K562 (cell line): ENCODE measurements at regions not wholly inside any gene's neighbourhood (a gene's known extent, or its start where the extent isn't known, plus 50 kb on each side); places are given as distances from the start of the nearest gene placed in this dataset.

ENCODE experiments used
- ATAC-seq: fragments of 200-7000 bp; cut with Tn5 transposase; 3 replicates; pipeline ENCODE4 v1.9.1; 2020; ENCODE audit warnings: moderate library complexity
- BruUV-seq: library from RNA; stranded (reverse); fragments of 400-500 nt; replicated peaks from 2 replicates; lab custom pipeline; 2021; lab: Mats Ljungman, UMichigan
- CTCF ChIA-PET: fragments of 300-600 bp; formaldehyde crosslinking; extraction: SDS; loops from one replicate; lab custom pipeline; 2021; ENCODE audit warnings: low intra/inter-chr PET ratio; lab: Yijun Ruan, JAX
- POLR2A ChIA-PET: fragments of 300-600, 350-650 bp; sonication (Branson Sonifier 250); formaldehyde crosslinking; extraction: SDS; loops from one replicate; lab custom pipeline; 2021; ENCODE audit warnings: antibody characterized with exemption, inconsistent platforms; lab: Yijun Ruan, JAX
- DNase-seq, 4 experiments: peaks; one replicate each; pipeline versions ENCODE4 v3.0.0 to v3.0.0-alpha.2; 2011 to 2018; ENCODE audit warnings: low spot score in 3 of 4, mixed read lengths in 3 of 4; ENCODE audit errors: extremely low read depth in 1 of 4
- FAIRE-seq: peaks from 2 replicates; lab custom pipeline; 2011; peaks lifted over from hg19 to GRCh38; lab: Jason Lieb, UNC
- H2AFZ ChIP-seq: 2 replicates; pipeline ENCODE4 v1.6.0; 2011; ENCODE audit warnings: low read depth, low read length, control low read depth, inconsistent platforms
- H3K27ac ChIP-seq: fragments of 200-600 bp; 3 replicates; pipeline ENCODE4 v1.8.0; 2011; ENCODE audit warnings: low read depth, mild to moderate bottlenecking, control low read depth, inconsistent platforms, low read length, moderate library complexity, mixed read lengths; ENCODE audit errors: extremely low read depth
- H3K27me3 ChIP-seq, 2 experiments: fragments of 300-600 bp in 1 of 2; 2 replicates in 1 of 2; 3 replicates in 1 of 2; pipeline versions ENCODE4 v1.6.0 to v1.8.0; 2011; ENCODE audit warnings: inconsistent platforms in 2 of 2, low read length in 2 of 2, mild to moderate bottlenecking in 1 of 2, mixed read lengths in 1 of 2, moderate library complexity in 1 of 2; ENCODE audit not compliant: control insufficient read depth in 2 of 2, insufficient read depth in 2 of 2
- H3K36me3 ChIP-seq: fragments of 300-600 bp; 3 replicates; pipeline ENCODE4 v1.8.0; 2011; ENCODE audit warnings: mild to moderate bottlenecking, low read length, inconsistent platforms; ENCODE audit not compliant: control insufficient read depth, insufficient read depth
- H3K4me1 ChIP-seq, 2 experiments: fragments of 200-600 bp in 1 of 2; replicated peaks in 1 of 2; 2 replicates in 1 of 2; 3 replicates in 1 of 2; pipeline versions ENCODE4 v1.5.1 to v1.8.0; 2011; ENCODE audit warnings: inconsistent platforms in 2 of 2, low read length in 2 of 2, mild to moderate bottlenecking in 1 of 2, mixed read lengths in 1 of 2, moderate library complexity in 1 of 2; ENCODE audit not compliant: control insufficient read depth in 2 of 2, insufficient read depth in 2 of 2
- H3K4me2 ChIP-seq: 2 replicates; pipeline ENCODE4 v1.6.1; 2011; ENCODE audit warnings: low read length, control low read depth, inconsistent platforms, mixed read lengths; ENCODE audit not compliant: insufficient read depth
- H3K4me3 ChIP-seq: fragments of 200-600 bp; sonication (generic), shearing (Covaris generic); 2 replicates; pipeline ENCODE4 v1.5.1; 2016; ENCODE audit warnings: control low read depth, inconsistent platforms
- H3K79me2 ChIP-seq: fragments of 200-600 bp; 3 replicates; pipeline ENCODE4 v1.8.0; 2011; ENCODE audit warnings: low read length, inconsistent platforms; ENCODE audit not compliant: control insufficient read depth, insufficient read depth
- H3K9ac ChIP-seq, 2 experiments: 2 replicates each; pipeline versions ENCODE4 v1.6.0 to v1.6.1; 2011; ENCODE audit warnings: low read depth in 2 of 2, low read length in 2 of 2, control low read depth in 1 of 2, inconsistent platforms in 1 of 2, mild to moderate bottlenecking in 1 of 2, mixed read lengths in 1 of 2; ENCODE audit not compliant: insufficient read depth in 1 of 2
- H3K9me1 ChIP-seq: one replicate; pipeline ENCODE4 v1.6.0; 2011; ENCODE audit warnings: inconsistent platforms, mild to moderate bottlenecking, low read length, moderate library complexity; ENCODE audit not compliant: control insufficient read depth, insufficient read depth
- H3K9me3 ChIP-seq: replicated peaks from 2 replicates; pipeline ENCODE4 v1.5.1; 2011; ENCODE audit warnings: low read depth, low read length, inconsistent platforms; ENCODE audit not compliant: control insufficient read depth, insufficient read depth
- H4K20me1 ChIP-seq: replicated peaks from 2 replicates; pipeline ENCODE4 v1.6.1; 2011; ENCODE audit warnings: low read length, inconsistent platforms, mixed read lengths; ENCODE audit not compliant: control insufficient read depth, insufficient read depth
- MEIS2 ChIP-seq: fragments of 450-650 bp; IDR thresholded peaks from 2 replicates; pipeline ENCODE4 v1.6.1; 2014; ENCODE audit warnings: mild to moderate bottlenecking; ENCODE audit not compliant: partially characterized antibody
- POLR2H ChIP-seq: IDR thresholded peaks from 2 replicates; pipeline ENCODE4 v1.6.1; 2016; ENCODE audit warnings: missing genetic modification characterization, low read depth, mild to moderate bottlenecking, control low read depth, missing compliant biosample characterization, moderate library complexity
- RFX1 ChIP-seq: fragments of 450-650 bp; IDR thresholded peaks from 2 replicates; pipeline ENCODE4 v1.6.1; 2016; ENCODE audit warnings: mild to moderate bottlenecking, moderate library complexity
- WGBS: fragments of 100-300 bp; shearing (Covaris generic); methylation state at CpG from one replicate; pipeline ENCODE4 v1.1.6; 2016; ENCODE audit warnings: low coverage, mixed read lengths; ENCODE audit not compliant: insufficient coverage; ENCODE audit errors: missing lambda C conversion rate; 5-methylcytosine and 5-hydroxymethylcytosine counted together
- in situ Hi-C: fragments of 300-500 bp; cut with MboI; formaldehyde crosslinking; loops from 4 replicates; pipeline ENCODE4 v1.15.0; 2018; ENCODE audit warnings: inconsistent platforms, mixed read lengths
- intact Hi-C: fragments of 100-400 bp; cut with micrococcal nuclease; formaldehyde crosslinking; loops from 2 replicates; pipeline ENCODE4 v1.14.2; 2022
- TF ChIP-seq, protein P1 (sequence below): fragments of 450-650 bp; IDR thresholded peaks from 2 replicates; pipeline ENCODE4 v1.6.1; 2016
- TF ChIP-seq, protein P2 (sequence below), 2 experiments: IDR thresholded peaks in 1 of 2; conservative IDR thresholded peaks in 1 of 2; 2 replicates each; pipeline ENCODE4 v1.6.1; 2016; ENCODE audit warnings: low read depth in 2 of 2, mild to moderate bottlenecking in 1 of 2, missing compliant biosample characterization in 1 of 2, missing genetic modification characterization in 1 of 2, moderate library complexity in 1 of 2

DNA sequence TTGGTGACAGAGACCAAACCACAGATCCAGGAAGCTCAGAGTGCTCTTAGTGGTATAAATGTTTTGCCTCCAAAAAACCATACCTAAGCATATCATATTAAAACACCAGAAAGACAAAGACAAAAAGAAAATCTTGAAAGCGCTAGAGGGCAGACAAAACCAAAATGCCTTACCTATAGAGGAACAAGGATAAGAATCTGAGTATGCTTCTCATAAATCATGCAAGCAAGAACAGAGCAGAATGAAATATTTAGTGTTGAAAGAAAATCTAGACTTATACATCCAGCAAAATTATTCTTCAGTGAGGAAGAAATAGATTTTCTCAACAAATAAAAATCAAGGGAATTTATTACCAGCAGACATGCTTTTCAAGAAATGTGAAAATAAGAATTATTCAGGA lies 941.0 kb upstream of the INTU start:
- ChIA-PET POLR2A (no interaction called here), CTCF (interaction anchor here (0.8 kb wide), 1 partner anchor 788 kb away, joined by 4 read pairs; no protein-coding TSS in a partner anchor)
- FAIRE-seq, result no peak
- Histone ChIP-seq H3K9ac (no peak overlapping the region), H3K79me2 (peaks cover 81% of the 10 kb centered on the region), H3K36me3 (peaks cover 68% of the 10 kb centered on the region), H3K4me2 (no peak overlapping the region), H3K9me3 (no peaks in the 10 kb centered on the region), H2AFZ (no peak overlapping the region), H3K4me3 (no peak overlapping the region), H3K9me1 (no peaks in the 10 kb centered on the region), H4K20me1 (no peaks in the 10 kb centered on the region), H3K27ac (no peak overlapping the region), H3K4me1 (no peaks in the 10 kb centered on the region; a peak in 1 of 5 replicates), H3K27me3 (no peaks in the 10 kb centered on the region)
- in situ Hi-C loops, result no loop called here
- intact Hi-C loops, result no loop called here
- BruUV-seq, result no TSS peak
- no peak for DNase-seq
- WGBS, result 44% methylated on average over 1 of the region's 1 CpG
- TF ChIP-seq, protein P1, sequence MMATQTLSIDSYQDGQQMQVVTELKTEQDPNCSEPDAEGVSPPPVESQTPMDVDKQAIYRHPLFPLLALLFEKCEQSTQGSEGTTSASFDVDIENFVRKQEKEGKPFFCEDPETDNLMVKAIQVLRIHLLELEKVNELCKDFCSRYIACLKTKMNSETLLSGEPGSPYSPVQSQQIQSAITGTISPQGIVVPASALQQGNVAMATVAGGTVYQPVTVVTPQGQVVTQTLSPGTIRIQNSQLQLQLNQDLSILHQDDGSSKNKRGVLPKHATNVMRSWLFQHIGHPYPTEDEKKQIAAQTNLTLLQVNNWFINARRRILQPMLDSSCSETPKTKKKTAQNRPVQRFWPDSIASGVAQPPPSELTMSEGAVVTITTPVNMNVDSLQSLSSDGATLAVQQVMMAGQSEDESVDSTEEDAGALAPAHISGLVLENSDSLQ, result peak; percentile 64
- TF ChIP-seq RFX1, result no peak
- TF ChIP-seq, protein P2, sequence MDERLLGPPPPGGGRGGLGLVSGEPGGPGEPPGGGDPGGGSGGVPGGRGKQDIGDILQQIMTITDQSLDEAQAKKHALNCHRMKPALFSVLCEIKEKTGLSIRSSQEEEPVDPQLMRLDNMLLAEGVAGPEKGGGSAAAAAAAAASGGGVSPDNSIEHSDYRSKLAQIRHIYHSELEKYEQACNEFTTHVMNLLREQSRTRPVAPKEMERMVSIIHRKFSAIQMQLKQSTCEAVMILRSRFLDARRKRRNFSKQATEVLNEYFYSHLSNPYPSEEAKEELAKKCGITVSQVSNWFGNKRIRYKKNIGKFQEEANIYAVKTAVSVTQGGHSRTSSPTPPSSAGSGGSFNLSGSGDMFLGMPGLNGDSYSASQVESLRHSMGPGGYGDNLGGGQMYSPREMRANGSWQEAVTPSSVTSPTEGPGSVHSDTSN (CRISPR knock-in tag; IDR thresholded peaks at IDR 0.05; ENCODE audit: low read depth), result no peak
- TF ChIP-seq, protein P2 (tag; conservative IDR thresholded peaks at IDR 0.05; ENCODE audit: low read depth), result peak; percentile 69
- TF ChIP-seq POLR2H (tag), result peak; percentile 29; the same call in 1 of the 2 replicates
- TF ChIP-seq MEIS2, result peak; percentile 69
- ATAC-seq, result no peak; the same call in 2 of the 3 replicates
